ENCODE measurements at regions not wholly inside any gene's neighbourhood (a gene's known extent, or its start where the extent isn't known, plus 50 kb on each side); places are given as distances from the start of the nearest gene placed in this dataset.

- intact Hi-C loops (cut with DNase I): no loop called here
- no peak for DNase-seq (ENCODE audit: low spot score)
Observed at GRCh38 chr9:23361096-23361495, 464.9 kb downstream of the ELAVL2 start.

GRCh38 chr9:23372703-23373102 lies 453.3 kb downstream of the ELAVL2 start:
- no peak for DNase-seq (ENCODE audit: low spot score)
- intact Hi-C loops (cut with DNase I): no loop called here

- intact Hi-C loops (cut with DNase I): no loop called here
- DNase-seq (ENCODE audit: low spot score): no peak
Observed at GRCh38 chr9:23375511-23375910, 450.5 kb downstream of the ELAVL2 start.

GRCh38 chr9:23379842-23380241 lies 446.2 kb downstream of the ELAVL2 start:
- intact Hi-C loops (cut with DNase I): no loop called here
- DNase-seq (ENCODE audit: low spot score): peak; percentile 81

GRCh38 chr9:23380821-23381220 lies 445.2 kb downstream of the ELAVL2 start:
- intact Hi-C loops (cut with DNase I): no loop called here
- DNase-seq (ENCODE audit: low spot score): no peak

- DNase-seq (ENCODE audit: low spot score): no peak
- intact Hi-C loops (cut with DNase I): no loop called here
Observed at GRCh38 chr9:23382418-23382817, 443.6 kb downstream of the ELAVL2 start.

GRCh38 chr9:23394189-23394588 lies 431.9 kb downstream of the ELAVL2 start:
- DNase-seq (ENCODE audit: low spot score): no peak
- intact Hi-C loops (cut with DNase I): no loop called here

- intact Hi-C loops (cut with DNase I): no loop called here
- DNase-seq (ENCODE audit: low spot score): no peak
Observed at GRCh38 chr9:23408874-23409273, 417.2 kb downstream of the ELAVL2 start.

GRCh38 chr9:23412046-23412445 lies 414.0 kb downstream of the ELAVL2 start:
- DNase-seq (ENCODE audit: low spot score): no peak
- intact Hi-C loops (cut with DNase I): no loop called here

GRCh38 chr9:23412458-23412857 lies 413.6 kb downstream of the ELAVL2 start:
- intact Hi-C loops (cut with DNase I): no loop called here

GRCh38 chr9:23413541-23413940 lies 412.5 kb downstream of the ELAVL2 start:
- DNase-seq (ENCODE audit: low spot score): no peak
- intact Hi-C loops (cut with DNase I): no loop called here

More at GRCh38 chr9:23412458-23412857, 413.6 kb downstream of the ELAVL2 start:
- DNase-seq (ENCODE audit: low spot score): no peak

- intact Hi-C loops (cut with DNase I): no loop called here
- DNase-seq (ENCODE audit: low spot score): no peak
Observed at GRCh38 chr9:23423999-23424398, 402.0 kb downstream of the ELAVL2 start.

GRCh38 chr9:23426144-23426543 lies 399.9 kb downstream of the ELAVL2 start:
- no peak for DNase-seq (ENCODE audit: low spot score)
- intact Hi-C loops (cut with DNase I): no loop called here

GRCh38 chr9:23431459-23431858 lies 394.6 kb downstream of the ELAVL2 start:
- intact Hi-C loops (cut with DNase I): no loop called here
- DNase-seq (ENCODE audit: low spot score): no peak

- intact Hi-C loops (cut with DNase I): no loop called here
- no peak for DNase-seq (ENCODE audit: low spot score)
Observed at GRCh38 chr9:23434654-23435053, 391.4 kb downstream of the ELAVL2 start.

GRCh38 chr9:23438299-23438907 lies 387.6 kb downstream of the ELAVL2 start:
- intact Hi-C loops (cut with DNase I): no loop called here
- DNase-seq (ENCODE audit: low spot score): no peak

GRCh38 chr9:23441275-23441674 lies 384.8 kb downstream of the ELAVL2 start:
- intact Hi-C loops (cut with DNase I): no loop called here
- no peak for DNase-seq (ENCODE audit: low spot score)

GRCh38 chr9:23444658-23445057 lies 381.4 kb downstream of the ELAVL2 start:
- no peak for DNase-seq (ENCODE audit: low spot score)
- intact Hi-C loops (cut with DNase I): no loop called here

GRCh38 chr9:23447166-23447565 lies 378.9 kb downstream of the ELAVL2 start:
- intact Hi-C loops (cut with DNase I): no loop called here
- no peak for DNase-seq (ENCODE audit: low spot score)

- intact Hi-C loops (cut with DNase I): no loop called here
- no peak for DNase-seq (ENCODE audit: low spot score)
Observed at GRCh38 chr9:23447944-23448343, 378.1 kb downstream of the ELAVL2 start.

GRCh38 chr9:23451802-23452418 lies 374.1 kb downstream of the ELAVL2 start:
- intact Hi-C loops (cut with DNase I): no loop called here
- peak; percentile 63 for DNase-seq (ENCODE audit: low spot score)

Measured in posterior vena cava (tissue), 2 donors.